ENCODE measurements at regions not wholly inside any gene's neighbourhood (a gene's known extent, or its start where the extent isn't known, plus 50 kb on each side); places are given as distances from the start of the nearest gene placed in this dataset.

DNA sequence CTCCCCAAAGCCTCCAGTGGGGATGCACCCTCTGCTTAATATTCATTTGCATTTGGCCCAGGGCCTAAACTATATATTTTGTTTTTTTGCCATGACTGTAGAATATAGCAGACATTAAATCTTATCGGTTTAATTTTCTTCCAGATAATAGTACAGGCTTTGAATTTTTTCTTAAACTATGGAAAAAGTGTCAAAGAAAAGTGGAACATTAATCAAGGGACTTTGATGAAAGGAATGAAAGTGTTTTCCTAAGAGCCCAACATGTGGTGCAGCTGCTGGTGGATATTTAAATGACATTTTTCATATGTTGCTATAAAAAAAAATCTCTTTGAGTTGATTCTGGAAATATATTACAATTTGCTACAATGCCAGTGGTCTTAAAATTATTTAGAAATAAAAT, 346.8 kb downstream of the CYP26B1 start:
- no peak for DNase-seq (ENCODE audit: extremely low read depth in 1 of 2, low read depth in 1 of 2)

DNA sequence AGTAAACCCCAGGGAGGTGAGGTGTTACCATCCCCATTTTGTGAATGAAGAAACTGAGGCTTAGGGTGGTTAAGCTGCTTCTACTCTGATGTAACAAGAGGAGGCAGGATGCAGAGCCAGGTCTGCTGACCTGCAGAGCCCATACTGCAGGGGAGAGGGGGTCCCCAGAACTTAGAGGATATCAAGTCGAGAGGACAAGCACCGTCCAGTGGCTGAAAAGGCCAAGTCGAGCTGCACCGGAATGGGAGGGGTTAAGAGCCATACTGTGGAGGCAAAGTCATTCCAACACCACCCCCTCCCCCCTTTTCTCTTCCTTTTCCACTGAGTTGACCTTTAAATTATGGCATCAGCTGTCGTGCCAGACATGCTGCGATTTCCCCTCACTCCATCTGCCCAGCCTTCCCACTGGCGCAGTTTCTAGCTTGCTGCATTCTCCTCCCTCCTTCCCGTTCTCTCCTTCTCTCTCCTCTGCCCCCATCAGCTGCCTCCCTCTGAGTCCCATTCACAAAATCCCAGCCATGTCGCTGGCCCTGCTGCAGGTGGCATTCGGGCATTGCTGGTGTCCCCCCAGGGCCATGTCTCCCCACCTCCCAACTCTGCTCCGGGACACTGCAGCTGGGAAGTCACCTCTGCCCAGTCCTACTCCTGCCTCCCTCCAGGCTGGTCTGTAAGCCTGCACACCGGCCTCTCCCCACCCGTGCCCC, 346.9 kb downstream of the DYSF start:
- no peak for DNase-seq (ENCODE audit: extremely low read depth in 1 of 2, low read depth in 1 of 2)

GRCh38 chr2:71799013-71799575, 345.7 kb downstream of the DYSF start:
- DNase-seq (ENCODE audit: extremely low read depth in 1 of 2, low read depth in 1 of 2), result no peak

DNA sequence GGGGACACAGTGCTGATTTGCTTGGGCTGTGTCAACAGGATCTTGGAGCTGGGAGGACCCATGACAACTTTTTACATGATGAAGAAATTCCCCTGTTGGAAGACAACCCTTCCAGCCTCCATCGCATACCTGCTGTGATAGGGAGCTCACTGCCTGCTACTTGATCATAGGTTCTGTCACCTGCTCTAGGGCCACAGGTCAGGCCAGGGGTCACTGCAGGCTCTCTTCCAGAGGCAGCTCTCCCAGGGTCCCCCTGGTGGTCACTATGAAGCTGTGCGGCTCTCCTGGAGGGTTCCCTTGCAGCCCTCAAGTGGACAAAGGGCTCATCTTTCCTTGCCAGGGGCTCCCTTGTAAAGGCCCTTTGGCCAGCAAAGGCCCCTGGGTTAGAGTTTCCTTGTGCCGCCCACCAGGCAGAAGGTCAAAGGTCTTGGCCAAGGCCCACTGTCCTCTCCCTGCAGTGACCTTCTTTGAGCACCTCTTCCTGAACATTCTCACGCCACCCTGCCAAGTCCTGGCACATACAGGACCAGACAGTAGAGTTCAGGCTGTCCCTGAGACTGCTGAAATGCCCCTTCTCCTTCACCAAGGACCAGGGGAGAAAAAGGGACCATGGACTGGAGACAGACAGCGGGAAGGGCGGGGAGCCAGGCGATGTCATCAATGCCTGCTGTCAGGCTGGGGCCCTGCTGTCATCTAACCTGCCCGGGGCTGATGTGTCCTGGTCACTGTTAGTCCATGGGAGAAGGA, 345.1 kb downstream of the DYSF start:
- no peak for DNase-seq (ENCODE audit: extremely low read depth in 1 of 2, low read depth in 1 of 2)

GRCh38 chr2:71797035-71797810, 343.9 kb downstream of the DYSF start:
- no peak for DNase-seq (ENCODE audit: extremely low read depth in 1 of 2, low read depth in 1 of 2)

- no peak for DNase-seq (ENCODE audit: extremely low read depth in 1 of 2, low read depth in 1 of 2)
Measured at GRCh38 chr2:71796174-71796593, 342.8 kb downstream of the DYSF start.

DNA sequence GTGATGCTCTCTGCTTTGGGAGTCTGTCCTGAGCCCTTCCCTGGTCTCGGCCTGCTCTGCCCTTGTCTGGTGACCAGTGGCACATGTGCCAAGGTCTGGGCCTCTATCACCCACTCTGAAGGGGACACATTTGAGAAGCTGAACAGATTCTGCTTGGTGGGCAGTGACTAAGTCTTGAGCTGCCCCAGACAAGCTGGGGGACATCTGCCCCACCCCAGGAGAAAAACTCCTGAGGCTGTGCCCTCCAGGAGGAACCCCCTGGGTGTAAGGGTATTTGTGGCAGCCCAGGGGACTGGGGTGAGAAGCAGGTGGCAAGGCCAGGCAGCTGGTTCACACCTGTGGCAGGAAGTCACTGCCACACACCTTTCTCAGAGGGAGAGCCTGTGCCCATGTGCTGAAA, 342.1 kb downstream of the DYSF start:
- DNase-seq (ENCODE audit: extremely low read depth in 1 of 2, low read depth in 1 of 2), result no peak

- no peak for DNase-seq (ENCODE audit: extremely low read depth in 1 of 2, low read depth in 1 of 2)
Measured at GRCh38 chr2:71794611-71795010, 341.2 kb downstream of the DYSF start.

- DNase-seq (ENCODE audit: extremely low read depth in 1 of 2, low read depth in 1 of 2), result no peak
Measured at GRCh38 chr2:71793926-71794325, 340.6 kb downstream of the DYSF start.

DNA sequence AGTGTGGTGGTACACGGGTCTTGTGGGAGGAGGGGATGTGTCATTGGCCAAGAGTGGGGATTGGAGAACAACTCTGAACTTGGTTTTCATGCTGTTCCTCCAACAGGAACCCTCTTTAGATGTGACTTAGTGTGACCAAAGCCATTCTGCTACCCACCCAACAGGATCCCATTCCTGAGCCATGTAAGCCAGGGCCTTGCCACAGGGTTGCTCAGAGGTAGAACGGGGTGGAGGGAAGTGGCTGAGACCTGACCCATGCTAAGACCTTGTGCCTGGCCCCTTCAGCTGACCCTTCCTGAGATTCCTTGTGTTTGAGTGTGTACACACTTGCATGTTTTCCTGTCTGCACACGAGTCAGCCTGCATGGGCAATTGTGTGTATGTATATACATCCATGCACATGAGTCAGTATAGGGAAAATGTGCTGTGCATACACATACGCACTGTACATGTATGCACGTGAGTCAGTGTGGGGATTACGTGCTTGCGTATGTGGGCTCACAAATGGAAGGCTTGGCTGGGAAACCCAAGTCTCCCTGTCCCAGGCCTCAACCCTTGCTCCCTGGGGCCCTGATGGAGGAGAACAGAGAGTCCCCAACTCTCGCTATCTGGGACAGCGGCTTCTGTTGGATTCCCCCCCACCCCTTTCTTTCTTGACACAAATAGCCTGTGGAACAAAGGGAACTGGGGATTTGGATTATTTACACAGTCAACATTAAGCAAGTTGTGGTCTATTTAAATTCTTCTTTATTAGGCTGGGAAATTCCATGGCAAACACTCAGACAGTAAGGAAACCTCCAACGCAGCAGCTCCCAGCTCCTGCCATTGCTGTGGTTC, 339.8 kb downstream of the DYSF start:
- DNase-seq (ENCODE audit: extremely low read depth in 1 of 2, low read depth in 1 of 2), result no peak

- no peak for DNase-seq (ENCODE audit: extremely low read depth in 1 of 2, low read depth in 1 of 2)
Measured at GRCh38 chr2:71791501-71792135, 338.3 kb downstream of the DYSF start.

DNA sequence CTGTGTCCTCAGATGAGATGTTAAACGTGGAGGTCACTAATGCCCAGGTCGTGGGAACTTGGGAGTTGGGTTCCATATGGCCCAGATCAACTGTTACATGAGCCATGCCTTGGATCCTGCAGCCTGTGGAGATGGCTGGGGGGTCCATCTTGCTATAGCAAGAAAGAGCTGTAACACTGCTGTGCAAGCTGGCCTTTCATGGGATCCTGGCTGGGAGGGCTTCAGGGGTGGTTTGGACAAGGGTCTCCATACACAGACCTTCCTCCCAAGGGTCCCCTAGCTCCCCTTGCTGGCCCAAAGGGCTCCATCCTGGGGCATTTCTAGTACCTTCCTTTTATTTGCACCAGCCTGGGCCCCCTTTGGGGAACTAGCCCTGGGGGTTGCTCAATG, 337.7 kb downstream of the DYSF start:
- DNase-seq (ENCODE audit: extremely low read depth in 1 of 2, low read depth in 1 of 2), result no peak

- no peak for DNase-seq (ENCODE audit: extremely low read depth in 1 of 2, low read depth in 1 of 2)
Measured at GRCh38 chr2:71790226-71791060, 337.1 kb downstream of the DYSF start.

- no peak for DNase-seq (ENCODE audit: extremely low read depth in 1 of 2, low read depth in 1 of 2)
Measured at GRCh38 chr2:71789556-71790204, 336.3 kb downstream of the DYSF start.

- DNase-seq (ENCODE audit: extremely low read depth in 1 of 2, low read depth in 1 of 2), result no peak
Measured at GRCh38 chr2:71788601-71789240, 335.4 kb downstream of the DYSF start.

DNA sequence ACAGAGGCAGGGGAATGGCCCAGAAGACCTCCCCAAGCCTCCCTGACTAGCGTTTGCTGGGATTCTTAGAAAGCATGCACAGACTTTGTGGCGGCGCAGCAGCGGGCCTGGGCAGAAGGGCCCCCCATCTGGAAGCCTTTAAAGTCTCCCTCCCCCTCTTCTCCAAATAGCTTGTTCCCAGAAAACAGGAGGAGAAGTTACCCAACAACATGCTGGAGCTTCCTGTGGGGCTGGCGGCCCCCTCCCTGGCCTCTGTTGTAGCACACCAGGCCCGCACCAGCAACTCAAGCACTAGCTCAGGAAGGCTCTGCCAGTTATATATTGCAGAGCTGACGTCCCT, 334.8 kb downstream of the DYSF start:
- no peak for DNase-seq (ENCODE audit: extremely low read depth in 1 of 2, low read depth in 1 of 2)

GRCh38 chr2:71787476-71788185, 334.3 kb downstream of the DYSF start:
- no peak for DNase-seq (ENCODE audit: extremely low read depth in 1 of 2, low read depth in 1 of 2)

DNA sequence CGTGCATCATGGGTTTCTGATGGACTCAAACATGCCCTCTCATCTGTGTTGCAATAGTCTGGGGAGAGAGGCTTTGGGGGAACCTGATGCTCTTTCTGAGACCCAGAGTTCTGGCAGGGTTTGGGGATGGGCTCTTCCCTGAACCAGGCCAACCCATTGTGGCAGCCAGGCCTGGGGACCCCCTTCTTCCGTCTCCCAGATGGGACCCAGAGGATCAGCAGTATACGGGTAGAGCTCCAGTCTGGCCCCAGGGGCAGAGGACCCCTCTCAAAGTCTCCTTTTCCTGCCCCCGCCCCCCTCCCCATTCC, 333.7 kb downstream of the DYSF start:
- no peak for DNase-seq (ENCODE audit: extremely low read depth in 1 of 2, low read depth in 1 of 2)
